SK-N-SH (cell line): ENCODE measurements at regions not wholly inside any gene's neighbourhood (a gene's known extent, or its start where the extent isn't known, plus 50 kb on each side); places are given as distances from the start of the nearest gene placed in this dataset.

ENCODE experiments used
- CTCF ChIA-PET: fragments of 300-600, 350-600 bp; formaldehyde crosslinking; extraction: SDS; loops from one replicate; lab custom pipeline; 2021; lab: Yijun Ruan, JAX
- POLR2A ChIA-PET: fragments of 350-600 bp; sonication (Branson Sonifier 250); formaldehyde crosslinking; extraction: SDS; loops from one replicate; lab custom pipeline; 2020; ENCODE audit warnings: antibody characterized with exemption, inconsistent platforms; lab: Yijun Ruan, JAX
- DNase-seq: peaks from one replicate; pipeline ENCODE4 v3.0.0; 2012
- H2AFZ ChIP-seq: fragments of 200-600 bp; sonication (generic); 2 replicates; pipeline ENCODE4 v1.8.1; 2016; ENCODE audit warnings: antibody characterized with exemption, mild to moderate bottlenecking, low read depth
- H3F3A ChIP-seq: fragments of 200-600 bp; sonication (generic); replicated peaks from 2 replicates; pipeline ENCODE3; 2016; ENCODE audit warnings: antibody characterized with exemption, mild to moderate bottlenecking; ENCODE audit not compliant: insufficient read depth
- H3K27ac ChIP-seq, 2 experiments: fragments of 200-500 bp in 1 of 2; fragments of 200-600 bp in 1 of 2; sonication (Bioruptor generic) in 1 of 2; sonication (generic), shearing (Covaris generic) in 1 of 2; 2 replicates each; pipeline versions ENCODE4 v1.5.1 to v1.6.1; 2014 to 2016; ENCODE audit warnings: low read depth in 2 of 2, inconsistent platforms in 1 of 2, low read length in 1 of 2, mild to moderate bottlenecking in 1 of 2, mixed read lengths in 1 of 2
- H3K27me3 ChIP-seq: fragments of 200-600 bp; sonication (generic), shearing (Covaris generic); 2 replicates; pipeline ENCODE4 v1.6.1; 2016; ENCODE audit warnings: mixed run types; ENCODE audit not compliant: insufficient read depth
- H3K36me3 ChIP-seq, 2 experiments: fragments of 200-500 bp in 1 of 2; fragments of 200-600 bp in 1 of 2; sonication (Bioruptor generic) in 1 of 2; sonication (generic) in 1 of 2; replicated peaks in 1 of 2; 2 replicates each; pipeline versions ENCODE3 to v1.5.1; 2014 to 2016; ENCODE audit warnings: low read length in 1 of 2, mild to moderate bottlenecking in 1 of 2; ENCODE audit not compliant: insufficient read depth in 2 of 2, control insufficient read depth in 1 of 2
- H3K4me1 ChIP-seq, 2 experiments: fragments of 200-500 bp in 1 of 2; fragments of 200-600 bp in 1 of 2; sonication (Bioruptor generic) in 1 of 2; sonication (generic), shearing (Covaris generic) in 1 of 2; 2 replicates each; pipeline versions ENCODE4 v1.5.1 to v1.6.1; 2014 to 2016; ENCODE audit warnings: low read depth in 1 of 2, low read length in 1 of 2, mixed run types in 1 of 2; ENCODE audit not compliant: insufficient read depth in 2 of 2, control insufficient read depth in 1 of 2
- H3K4me2 ChIP-seq: fragments of 200-600 bp; sonication (generic), shearing (Covaris generic); 2 replicates; pipeline ENCODE4 v1.6.1; 2017; ENCODE audit warnings: mixed run types
- H3K4me3 ChIP-seq, 2 experiments: fragments of 200-500 bp in 1 of 2; fragments of 200-600 bp in 1 of 2; sonication (Bioruptor generic) in 1 of 2; sonication (generic), shearing (Covaris generic) in 1 of 2; 2 replicates each; pipeline versions ENCODE4 v1.5.1 to v1.8.1; 2014 to 2016; ENCODE audit warnings: low read depth in 2 of 2, inconsistent platforms in 1 of 2, low read length in 1 of 2, mild to moderate bottlenecking in 1 of 2, mixed read lengths in 1 of 2, moderate library complexity in 1 of 2
- H3K79me2 ChIP-seq: fragments of 200-600 bp; sonication (generic); 2 replicates; pipeline ENCODE4 v1.8.1; 2017; ENCODE audit warnings: mild to moderate bottlenecking; ENCODE audit not compliant: insufficient read depth
- H3K9ac ChIP-seq: fragments of 200-600 bp; sonication (generic); 2 replicates; pipeline ENCODE4 v1.6.1; 2017; ENCODE audit warnings: mixed run types
- H3K9me2 ChIP-seq: fragments of 200-600 bp; sonication (generic); 2 replicates; pipeline ENCODE4 v1.6.1; 2017; ENCODE audit warnings: mixed run types
- H3K9me3 ChIP-seq: fragments of 200-600 bp; sonication (generic); 2 replicates; pipeline ENCODE4 v1.6.1; 2017; ENCODE audit warnings: mixed run types, mild to moderate bottlenecking, moderate library complexity
- H4K20me1 ChIP-seq: fragments of 200-600 bp; sonication (generic); 2 replicates; pipeline ENCODE4 v1.6.1; 2017; ENCODE audit warnings: mild to moderate bottlenecking, mixed run types; ENCODE audit not compliant: insufficient read depth
- FOXJ3 ChIP-seq: sonication (generic); formaldehyde crosslinking; IDR thresholded peaks from 2 replicates; pipeline ENCODE4 v1.5.1; 2020; ENCODE audit warnings: mild to moderate bottlenecking, missing genetic modification reagents
- GABPA ChIP-seq: IDR thresholded peaks from 2 replicates; pipeline ENCODE4 v1.4.0; 2012; ENCODE audit warnings: low read depth, mild to moderate bottlenecking
- GATA2 ChIP-seq: sonication (generic); formaldehyde crosslinking; IDR thresholded peaks from 2 replicates; pipeline ENCODE4 v1.5.0; 2020; ENCODE audit warnings: mild to moderate bottlenecking, missing genetic modification reagents
- MEF2A ChIP-seq: IDR thresholded peaks from 2 replicates; pipeline ENCODE4 v1.4.0; 2012; ENCODE audit warnings: low read depth, borderline replicate concordance
- MXI1 ChIP-seq: IDR thresholded peaks from 2 replicates; pipeline ENCODE4 v1.6.1; 2012; ENCODE audit warnings: mild to moderate bottlenecking, low read depth, low read length, improper control_type of control experiment
- NFIC ChIP-seq: IDR thresholded peaks from 2 replicates; pipeline ENCODE4 v1.4.0; 2012; ENCODE audit warnings: borderline replicate concordance
- NRF1 ChIP-seq: IDR thresholded peaks from 2 replicates; pipeline ENCODE4 v1.6.1; 2012; ENCODE audit warnings: low read depth, mild to moderate bottlenecking, low read length
- POLR2AphosphoS5 ChIP-seq: IDR thresholded peaks from 2 replicates; pipeline ENCODE4 v1.6.1; 2012; ENCODE audit warnings: low read depth, low read length
- RAD21 ChIP-seq: IDR thresholded peaks from 2 replicates; pipeline ENCODE4 v1.6.1; 2012; ENCODE audit warnings: mild to moderate bottlenecking, low read length
- RCOR1 ChIP-seq: fragments of 150-350 bp; IDR thresholded peaks from 2 replicates; pipeline ENCODE4 v1.6.1; 2017; ENCODE audit warnings: antibody characterized with exemption, low read length
- REST ChIP-seq: IDR thresholded peaks from 2 replicates; pipeline ENCODE4 v1.6.1; 2012; ENCODE audit warnings: mild to moderate bottlenecking, low read depth, low read length, moderate library complexity
- RFX5 ChIP-seq: IDR thresholded peaks from 2 replicates; pipeline ENCODE4 v1.6.1; 2012; ENCODE audit warnings: mild to moderate bottlenecking, improper control_type of control experiment, low read length
- RXRA ChIP-seq: IDR thresholded peaks from 2 replicates; pipeline ENCODE4 v1.4.0; 2012; ENCODE audit warnings: low read depth, mild to moderate bottlenecking, borderline replicate concordance
- USF1 ChIP-seq: IDR thresholded peaks from 2 replicates; pipeline ENCODE4 v1.4.0; 2012; ENCODE audit warnings: low read depth, borderline replicate concordance
- USF2 ChIP-seq: fragments of 150-350 bp; IDR thresholded peaks from 2 replicates; pipeline ENCODE4 v1.6.1; 2017; ENCODE audit warnings: antibody characterized with exemption, low read length, low read depth, borderline replicate concordance
- ZBTB33 ChIP-seq: IDR thresholded peaks from 2 replicates; pipeline ENCODE4 v1.4.0; 2012; ENCODE audit warnings: low read depth, borderline replicate concordance
- WGBS: methylation state at CpG from one replicate; pipeline ENCODE4 v1.1.6; 2017; ENCODE audit warnings: low lambda C conversion rate; 5-methylcytosine and 5-hydroxymethylcytosine counted together

- TF ChIP-seq NFIC (no peak), GATA2 (CRISPR knock-in tag) (no peak), ZBTB33 (no peak)
- H3K79me2 ChIP-seq: no peaks in the 10 kb centered on the region
- POLR2A ChIA-PET: no interaction called here
- no peak overlapping the region for H3K4me2 ChIP-seq
- H3F3A ChIP-seq: no peaks in the 10 kb centered on the region
- no peaks in the 10 kb centered on the region for H4K20me1 ChIP-seq
- CTCF ChIA-PET: no interaction called here
- H3K9me2 ChIP-seq: no peaks in the 10 kb centered on the region
- H3K27ac ChIP-seq: no peak overlapping the region
- no peak for DNase-seq
- H3K9ac ChIP-seq: no peak overlapping the region
- no peak overlapping the region for H3K4me3 ChIP-seq
- no peaks in the 10 kb centered on the region for H3K9me3 ChIP-seq
- H3K36me3 ChIP-seq: no peaks in the 10 kb centered on the region
- no peaks in the 10 kb centered on the region for H3K27me3 ChIP-seq
- WGBS: 2% methylated on average over 3 of the region's 3 CpGs
- H3K4me1 ChIP-seq: no peaks in the 10 kb centered on the region
- H2AFZ ChIP-seq: peak overlapping the region; percentile 30; the same call in 1 of the 2 replicates
Measured at GRCh38 chr2:52054824-52055223, 1022.9 kb upstream of the NRXN1 start.

GRCh38 chr2:52036853-52037252, 1004.9 kb upstream of the NRXN1 start:
- Histone ChIP-seq H3K27ac (no peak overlapping the region), H3K9ac (no peak overlapping the region), H3F3A (no peaks in the 10 kb centered on the region), H3K9me2 (no peaks in the 10 kb centered on the region), H3K79me2 (no peaks in the 10 kb centered on the region), H3K27me3 (no peaks in the 10 kb centered on the region), H2AFZ (no peak overlapping the region), H3K36me3 (no peaks in the 10 kb centered on the region), H3K4me3 (no peak overlapping the region), H3K9me3 (no peaks in the 10 kb centered on the region), H4K20me1 (no peaks in the 10 kb centered on the region), H3K4me1 (no peaks in the 10 kb centered on the region), H3K4me2 (no peak overlapping the region)
- TF ChIP-seq RXRA: no peak
- TF ChIP-seq FOXJ3 (CRISPR knock-in tag): no peak
- no peak for TF ChIP-seq POLR2AphosphoS5
- no peak for TF ChIP-seq RAD21
- TF ChIP-seq USF1: no peak
- TF ChIP-seq MEF2A: no peak
- no peak for TF ChIP-seq RFX5
- TF ChIP-seq RCOR1: no peak
- no peak for TF ChIP-seq NRF1
- TF ChIP-seq USF2: no peak
- no peak for TF ChIP-seq REST
- no peak for TF ChIP-seq MXI1
- TF ChIP-seq GABPA: no peak
- 7% methylated on average over 1 of the region's 1 CpG for WGBS
- ChIA-PET CTCF (no interaction called here), POLR2A (no interaction called here)
- DNase-seq: no peak
